ENCODE measurements at regions not wholly inside any gene's neighbourhood (a gene's known extent, or its start where the extent isn't known, plus 50 kb on each side); places are given as distances from the start of the nearest gene placed in this dataset.

GRCh38 chr2:157934684-157935377 is 58.7 kb upstream of the ACVR1 start:
- Histone ChIP-seq H3K36me3 (no peaks in the 10 kb centered on the region), H3K9me3 (no peaks in the 10 kb centered on the region), H3K27me3 (no peaks in the 10 kb centered on the region), H3K4me1 (no peaks in the 10 kb centered on the region), H3K27ac (no peak overlapping the region), H3K4me3 (no peak overlapping the region)
- no peak for DNase-seq (ENCODE audit: low spot score)
- no peak for TF ChIP-seq CTCF (IDR thresholded peaks at IDR 0.05)

GRCh38 chr2:157933160-157933920 is 57.2 kb upstream of the ACVR1 start:
- Histone ChIP-seq H3K9me3 (no peaks in the 10 kb centered on the region), H3K4me3 (no peak overlapping the region), H3K4me1 (no peaks in the 10 kb centered on the region), H3K27me3 (no peaks in the 10 kb centered on the region), H3K36me3 (no peaks in the 10 kb centered on the region), H3K27ac (no peak overlapping the region)
- no peak for TF ChIP-seq CTCF (IDR thresholded peaks at IDR 0.05)
- no peak for DNase-seq (ENCODE audit: low spot score)

- no peak overlapping the region for H3K27ac ChIP-seq
- H3K9me3 ChIP-seq, result no peaks in the 10 kb centered on the region
- H3K36me3 ChIP-seq, result no peaks in the 10 kb centered on the region
- no peak overlapping the region for H3K4me3 ChIP-seq
- H3K4me1 ChIP-seq, result no peaks in the 10 kb centered on the region
- DNase-seq (ENCODE audit: low spot score), result no peak
- H3K27me3 ChIP-seq, result no peaks in the 10 kb centered on the region
- no peak for TF ChIP-seq CTCF (IDR thresholded peaks at IDR 0.05)
Measured at GRCh38 chr2:157932480-157933159, 56.5 kb upstream of the ACVR1 start.

GRCh38 chr2:157931542-157931941 is 55.4 kb upstream of the ACVR1 start:
- no peaks in the 10 kb centered on the region for H3K9me3 ChIP-seq
- no peak overlapping the region for H3K27ac ChIP-seq
- H3K36me3 ChIP-seq, result no peaks in the 10 kb centered on the region
- H3K4me1 ChIP-seq, result no peaks in the 10 kb centered on the region
- no peak for DNase-seq (ENCODE audit: low spot score)
- no peaks in the 10 kb centered on the region for H3K27me3 ChIP-seq
- TF ChIP-seq CTCF (IDR thresholded peaks at IDR 0.05), result no peak
- H3K4me3 ChIP-seq, result no peak overlapping the region

- TF ChIP-seq CTCF (IDR thresholded peaks at IDR 0.05), result no peak
- no peaks in the 10 kb centered on the region for H3K4me1 ChIP-seq
- H3K27me3 ChIP-seq, result no peaks in the 10 kb centered on the region
- DNase-seq (ENCODE audit: low spot score), result no peak
- no peaks in the 10 kb centered on the region for H3K36me3 ChIP-seq
- H3K9me3 ChIP-seq, result no peaks in the 10 kb centered on the region
- no peak overlapping the region for H3K4me3 ChIP-seq
- no peak overlapping the region for H3K27ac ChIP-seq
Measured at GRCh38 chr2:157930728-157931127, 54.6 kb upstream of the ACVR1 start.

All from right atrium auricular region (tissue), 2 donors.